GM19438 (cell line): ENCODE measurements at regions not wholly inside any gene's neighbourhood (a gene's known extent, or its start where the extent isn't known, plus 50 kb on each side); places are given as distances from the start of the nearest gene placed in this dataset.

ENCODE experiments used
- ATAC-seq: cut with Tn5 transposase; IDR thresholded peaks from one replicate; pipeline ENCODE4 v1.9.1; 2021; ENCODE audit warnings: low read depth; ENCODE audit not compliant: unreplicated experiment

DNA sequence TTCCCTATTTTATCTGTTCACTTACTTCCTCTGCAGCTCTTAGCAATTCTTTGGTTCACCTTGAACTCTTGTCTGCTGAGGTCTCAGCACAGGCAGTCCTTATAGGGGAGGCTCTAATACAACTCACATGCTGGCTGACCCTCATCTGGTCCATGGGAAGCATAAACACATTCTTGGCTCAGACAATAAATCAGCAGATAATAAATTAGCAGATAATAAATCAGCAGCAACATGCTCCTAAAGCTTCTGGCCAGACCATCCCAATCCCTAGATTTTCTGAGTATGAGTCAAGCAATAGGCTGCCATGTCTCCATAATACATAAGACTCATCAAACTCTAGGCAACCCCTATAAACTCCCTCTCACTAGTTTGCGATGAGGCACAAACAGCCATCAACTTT, 208.6 kb upstream of the STEAP4 start:
- ATAC-seq = no peak

DNA sequence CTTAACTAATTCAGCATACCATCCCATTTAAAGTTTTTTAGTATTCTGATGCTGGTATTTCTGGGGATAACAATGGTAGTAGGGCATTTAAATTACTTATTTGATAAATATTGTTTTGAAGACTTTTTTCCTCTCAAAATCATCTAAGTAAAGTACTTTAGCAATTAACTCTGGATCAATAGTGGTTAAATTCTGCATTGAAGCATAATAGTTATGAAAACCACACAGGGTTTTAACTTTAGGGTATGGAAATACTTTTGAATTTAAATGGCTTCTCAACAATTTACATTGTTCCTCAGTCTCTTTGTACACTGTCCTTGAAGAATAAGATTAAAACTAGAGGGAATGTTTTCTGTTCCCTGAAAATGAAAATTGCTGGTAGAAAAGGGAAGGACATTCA, 202.6 kb upstream of the STEAP4 start:
- no peak for ATAC-seq

DNA sequence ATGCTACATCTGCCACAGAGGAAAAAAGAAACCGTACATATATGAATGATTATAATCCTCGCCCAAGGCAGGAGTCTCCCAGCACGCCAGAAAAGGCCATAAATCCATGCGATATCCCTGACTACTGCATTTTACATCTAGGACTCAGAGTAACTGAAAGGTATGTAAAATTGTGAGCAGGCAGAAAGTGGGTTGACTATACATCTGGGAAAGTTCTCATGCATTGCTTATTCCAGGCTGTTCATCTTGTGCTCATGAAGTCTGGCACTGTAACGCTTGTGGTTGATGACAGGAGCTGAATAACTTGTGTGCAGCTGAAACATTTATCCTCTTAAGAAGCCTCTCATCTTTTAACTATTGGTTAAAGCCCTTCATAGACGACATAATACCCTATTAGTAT, 193.4 kb upstream of the STEAP4 start:
- no peak for ATAC-seq

DNA sequence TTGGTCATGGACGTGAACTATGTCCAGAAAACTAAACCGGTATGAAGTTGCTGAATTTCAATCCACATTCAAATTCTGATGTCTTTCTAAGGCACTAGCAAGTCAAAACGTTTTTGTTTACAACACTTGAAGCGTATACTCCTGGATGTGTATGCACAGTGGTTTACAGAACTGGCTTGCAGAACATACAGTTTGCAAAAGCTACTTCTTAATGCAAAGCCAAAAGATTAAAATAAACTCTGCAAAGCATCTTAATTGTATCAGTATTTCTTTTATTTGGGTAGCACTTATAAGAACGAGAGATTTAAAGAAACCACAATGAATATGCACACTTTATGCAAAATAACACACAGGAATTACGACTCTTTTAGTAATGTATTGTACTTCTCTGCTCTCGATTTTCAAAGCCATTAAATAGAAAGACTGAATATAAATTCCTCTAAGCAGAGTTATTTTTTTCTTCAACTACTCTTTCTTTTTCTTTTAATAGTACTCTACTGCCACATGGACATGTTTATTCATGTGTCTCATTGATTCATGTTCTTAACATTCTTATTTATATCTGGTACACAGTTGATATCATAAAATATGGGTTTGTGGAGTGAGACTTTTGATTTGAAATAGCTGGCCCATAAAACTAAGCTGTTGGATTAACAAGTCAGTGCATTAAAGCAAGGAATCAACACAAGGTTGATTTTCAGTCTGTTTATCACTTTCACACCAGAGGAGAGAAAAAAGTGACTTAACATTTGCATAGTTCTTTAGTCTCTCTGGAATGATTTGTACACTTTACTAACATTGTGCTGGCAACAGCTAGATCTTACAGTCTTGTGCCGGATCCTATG, 189.4 kb upstream of the STEAP4 start:
- ATAC-seq = no peak

DNA sequence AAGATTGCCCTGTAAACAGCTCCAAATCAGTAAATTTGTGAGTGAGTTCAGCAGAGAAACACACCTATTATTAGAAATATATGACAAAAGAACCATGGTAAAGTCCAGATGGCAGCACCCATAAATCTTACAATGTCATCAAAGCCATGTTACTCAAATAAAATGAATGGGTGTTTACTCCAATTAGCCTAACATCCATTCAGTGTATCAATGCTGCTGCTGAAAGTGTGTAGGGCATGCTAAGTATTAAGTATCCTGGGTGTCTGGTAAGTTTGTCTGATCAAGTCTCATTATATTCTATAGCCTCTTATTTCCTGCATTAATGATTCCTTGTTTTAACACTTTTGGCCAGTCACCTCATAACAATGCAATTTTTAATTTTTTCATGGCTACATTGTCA, 185.5 kb upstream of the STEAP4 start:
- ATAC-seq = no peak

DNA sequence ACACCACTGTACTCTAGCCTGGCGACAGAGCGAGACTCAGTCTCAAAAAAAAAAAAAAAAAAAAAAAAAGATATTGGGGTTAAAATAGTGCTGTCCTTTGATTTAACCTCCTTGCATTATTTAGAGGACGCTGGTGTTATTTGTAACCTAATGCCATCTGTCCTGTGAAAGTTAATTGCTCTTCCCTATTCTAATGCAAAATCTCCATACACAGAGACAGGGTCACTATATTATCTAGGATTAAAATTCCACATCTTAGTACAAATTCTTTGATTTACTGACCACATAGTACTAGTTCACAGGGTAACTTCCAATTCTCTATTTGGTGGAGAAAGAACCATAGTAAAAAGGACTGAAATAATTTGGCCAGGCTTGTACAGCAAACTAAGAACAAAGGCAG, 184.2 kb upstream of the STEAP4 start:
- no peak for ATAC-seq

DNA sequence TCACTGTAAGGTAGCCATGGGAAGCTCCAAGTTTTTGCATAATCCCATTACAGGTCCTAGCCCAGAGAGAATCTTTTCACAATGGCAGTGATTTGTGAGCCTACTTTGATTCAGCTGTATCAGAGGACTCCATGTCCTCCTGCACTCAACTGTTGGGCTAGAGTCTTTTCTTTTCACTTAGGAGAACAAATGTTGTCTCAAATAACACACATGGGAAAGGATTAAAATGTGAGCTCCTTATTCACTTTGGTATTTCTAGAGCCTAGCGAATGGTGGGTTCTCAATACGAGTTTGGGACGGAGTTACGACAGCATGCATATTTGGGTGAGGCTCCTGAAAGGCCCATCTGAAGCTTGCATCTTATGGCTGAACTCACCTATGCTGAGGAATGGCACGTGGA, 183.5 kb upstream of the STEAP4 start:
- ATAC-seq = no peak

DNA sequence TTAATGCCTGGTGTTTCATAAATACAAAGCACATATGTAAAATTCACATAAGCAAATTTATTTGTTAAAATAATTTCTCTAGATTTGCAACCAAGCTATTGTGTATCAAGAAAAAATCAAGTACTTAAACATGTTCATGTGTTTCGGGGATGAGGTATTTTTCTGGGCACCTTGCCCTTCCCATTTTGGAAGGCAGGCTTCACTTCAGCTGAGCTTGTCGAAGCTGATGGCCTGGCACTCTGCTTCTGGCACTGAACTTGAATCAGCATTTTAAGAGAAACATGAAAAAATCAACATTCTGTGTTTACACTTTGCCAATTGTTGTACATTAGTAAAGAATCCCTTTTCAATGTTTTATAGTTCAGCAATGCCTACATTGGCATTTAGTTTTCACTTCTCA, 179.1 kb upstream of the STEAP4 start:
- no peak for ATAC-seq

DNA sequence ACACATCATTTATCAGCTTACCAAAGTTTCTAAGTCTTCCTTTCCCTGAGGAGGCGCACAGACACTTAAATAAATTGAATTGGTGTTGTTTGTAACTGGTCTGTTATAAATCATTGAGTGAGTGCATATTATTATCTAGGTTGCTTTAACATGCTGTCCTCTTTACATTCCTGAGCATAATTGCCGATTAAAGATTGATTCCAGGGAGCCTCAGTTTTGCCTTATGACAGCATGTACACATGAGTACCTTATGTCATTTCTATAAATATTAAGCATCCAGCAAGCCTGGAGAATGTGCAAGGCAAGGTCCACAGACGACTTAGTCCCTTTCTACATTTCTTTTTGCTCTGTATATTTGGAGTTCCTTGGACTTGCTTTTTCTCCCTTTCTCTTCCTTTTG, 177.9 kb upstream of the STEAP4 start:
- no peak for ATAC-seq

DNA sequence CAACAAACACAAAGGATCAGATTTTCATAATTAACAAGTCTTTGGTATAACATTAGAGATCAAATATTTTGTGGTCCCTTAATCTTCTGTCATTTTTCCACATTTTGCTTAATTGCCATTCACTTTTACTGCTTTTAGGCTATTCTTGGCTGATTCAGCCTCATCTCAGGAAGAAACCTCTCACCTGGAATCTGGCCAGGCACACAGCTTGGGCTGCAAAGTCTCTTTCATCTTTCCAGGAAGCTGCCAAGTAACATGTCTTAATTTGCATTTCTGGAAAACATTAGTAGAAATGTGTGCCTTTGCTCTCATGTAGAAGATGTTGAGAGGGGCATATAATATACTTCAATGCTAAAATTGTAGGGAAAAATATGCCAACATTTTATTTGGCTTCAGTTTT, 174.2 kb upstream of the STEAP4 start:
- no peak for ATAC-seq

DNA sequence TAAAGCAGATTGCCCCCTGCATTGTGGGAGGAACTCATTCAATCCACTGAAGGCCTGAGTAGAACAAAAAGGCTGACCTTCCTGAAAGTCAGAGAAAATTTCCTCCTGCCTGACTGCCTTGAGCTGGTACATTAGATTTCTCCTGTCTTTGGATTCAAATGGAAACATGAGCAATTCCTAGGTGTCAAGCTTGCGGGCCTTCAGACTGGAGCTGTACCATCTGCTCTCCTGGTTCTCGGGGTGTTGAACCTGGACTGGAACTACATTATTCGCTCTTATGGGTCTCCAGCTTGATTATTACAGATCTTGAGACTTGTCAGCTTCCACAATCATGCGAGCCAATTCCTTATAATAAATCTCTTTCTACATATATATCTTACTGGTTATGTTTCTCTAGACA, 173.6 kb upstream of the STEAP4 start:
- ATAC-seq = no peak

DNA sequence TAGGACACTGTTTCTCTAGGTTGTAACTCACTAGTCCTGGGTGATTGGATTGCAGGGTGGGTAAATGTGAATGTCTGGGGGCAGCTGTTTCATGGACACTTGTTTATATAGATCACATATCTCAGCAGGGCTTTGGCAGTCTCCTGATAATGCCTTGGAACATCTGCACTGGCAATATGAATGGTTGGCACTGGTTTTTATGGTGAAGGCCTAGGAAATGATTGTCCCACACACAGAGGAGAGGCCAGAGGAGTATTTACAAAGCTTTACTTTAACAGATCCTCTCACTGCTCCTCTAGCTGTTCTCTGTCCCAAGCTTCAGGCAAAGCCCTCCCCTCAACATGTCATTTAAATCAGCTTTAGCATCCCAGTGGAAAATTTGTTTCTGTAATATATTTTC, 171.3 kb upstream of the STEAP4 start:
- no peak for ATAC-seq

DNA sequence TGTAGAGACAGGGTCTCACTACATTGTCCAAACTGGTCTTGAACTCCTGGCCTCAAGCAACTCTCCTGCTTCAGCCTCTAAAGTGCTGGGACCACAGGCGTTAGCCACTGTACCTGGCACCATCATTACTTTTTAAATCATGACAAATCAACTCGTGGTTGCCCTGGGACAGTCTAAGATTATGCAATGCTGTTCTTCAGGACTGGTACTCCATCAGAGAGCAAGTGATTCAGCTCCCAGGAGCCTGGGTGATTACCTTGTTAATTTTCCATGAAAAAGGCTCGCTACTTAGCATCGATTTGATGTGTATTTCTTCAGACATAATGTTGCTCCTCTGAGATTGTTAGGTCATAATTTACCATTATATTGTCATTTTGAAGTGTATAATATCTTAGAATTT, 158.9 kb upstream of the STEAP4 start:
- ATAC-seq = no peak

DNA sequence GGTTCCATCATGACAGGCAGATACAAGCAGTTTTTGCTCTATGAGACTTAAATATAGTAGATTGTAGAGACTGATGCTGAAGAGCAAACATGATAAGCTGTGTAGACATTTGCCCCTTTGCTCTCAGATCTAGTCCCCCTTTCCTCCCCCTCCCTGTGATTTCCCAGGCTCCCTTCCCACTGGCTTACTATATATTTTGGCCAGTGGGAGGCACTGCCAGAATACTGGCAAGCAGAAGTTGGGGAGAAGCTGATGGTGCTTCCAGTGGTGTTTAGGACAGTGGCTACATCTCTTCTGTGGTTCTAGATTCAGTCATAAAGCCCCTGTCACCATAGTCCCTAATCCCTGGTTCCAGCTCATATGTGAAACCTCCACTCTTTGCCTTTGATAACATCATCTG, 156.1 kb upstream of the STEAP4 start:
- ATAC-seq = no peak

DNA sequence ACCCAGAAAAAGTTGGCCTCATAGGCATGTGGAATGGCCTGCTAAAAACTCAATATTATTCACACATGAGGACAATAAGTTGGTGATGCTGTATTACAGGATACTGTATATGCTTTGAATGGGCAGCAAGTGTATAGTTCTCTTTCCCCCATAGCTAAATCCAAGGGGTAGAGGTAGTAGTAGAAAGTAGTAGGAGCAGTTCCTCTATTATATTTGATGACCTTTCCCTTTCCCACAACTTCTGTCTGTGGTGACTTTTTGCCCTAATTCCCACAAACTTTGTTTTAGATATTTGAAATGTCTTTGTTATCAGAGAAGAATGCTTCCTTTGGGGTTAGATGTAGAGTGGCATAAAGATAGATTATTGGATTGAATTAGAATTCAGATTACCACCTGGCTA, 154.0 kb upstream of the STEAP4 start:
- no peak for ATAC-seq

DNA sequence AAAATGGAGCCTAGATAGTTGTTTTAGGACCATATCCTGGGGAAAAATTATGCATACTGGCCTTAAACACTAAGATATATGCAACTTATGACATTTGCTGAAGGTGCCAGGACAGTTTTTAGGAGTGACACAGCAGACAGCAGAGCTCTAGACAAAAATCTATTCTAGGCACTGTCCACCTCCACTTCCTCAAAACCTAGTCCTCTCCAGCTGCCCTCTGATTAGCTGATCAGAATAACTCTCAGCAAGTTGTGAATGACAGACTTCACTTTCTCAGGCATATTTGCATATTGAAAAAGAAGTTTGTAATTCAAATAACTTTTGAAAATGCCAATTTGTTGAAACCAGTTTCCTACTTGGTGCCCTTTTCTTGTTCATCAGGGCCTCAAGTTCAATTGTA, 152.3 kb upstream of the STEAP4 start:
- no peak for ATAC-seq

DNA sequence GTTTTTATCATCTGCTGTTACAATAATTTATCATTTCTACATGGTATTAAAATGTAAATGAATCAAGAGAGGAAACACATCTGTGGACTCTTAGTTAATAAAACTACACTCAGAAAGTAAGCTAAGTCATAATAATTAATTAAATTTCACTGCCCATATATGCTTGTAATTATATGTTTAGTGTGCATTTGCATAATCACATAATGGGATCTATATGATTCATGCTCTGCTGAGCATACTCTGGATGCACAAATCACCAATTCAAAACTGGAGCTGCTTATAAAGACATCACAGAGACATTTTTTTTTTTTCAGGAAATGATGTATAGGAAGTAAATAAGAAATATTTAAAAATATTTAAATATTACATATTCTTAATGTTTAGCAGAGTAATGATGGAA, 151.6 kb upstream of the STEAP4 start:
- ATAC-seq = no peak

DNA sequence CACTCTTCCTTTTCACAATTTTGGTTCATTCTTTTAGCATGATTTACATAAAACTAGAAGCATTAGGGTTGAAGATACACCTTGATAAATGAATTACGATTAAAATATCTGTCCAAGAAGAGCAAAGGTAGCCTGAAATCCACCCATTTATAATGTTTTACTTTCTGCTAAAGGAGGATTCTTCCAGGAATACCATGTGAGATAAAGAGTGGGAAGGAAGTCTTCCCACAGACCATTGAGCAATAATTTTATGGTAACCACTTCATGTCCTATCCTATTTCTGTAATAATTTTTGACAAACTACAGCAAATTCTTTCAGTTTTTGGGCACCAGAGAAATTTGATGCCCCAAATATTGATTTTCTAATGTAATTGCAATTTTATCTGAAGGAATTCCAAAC, 150.6 kb upstream of the STEAP4 start:
- no peak for ATAC-seq

DNA sequence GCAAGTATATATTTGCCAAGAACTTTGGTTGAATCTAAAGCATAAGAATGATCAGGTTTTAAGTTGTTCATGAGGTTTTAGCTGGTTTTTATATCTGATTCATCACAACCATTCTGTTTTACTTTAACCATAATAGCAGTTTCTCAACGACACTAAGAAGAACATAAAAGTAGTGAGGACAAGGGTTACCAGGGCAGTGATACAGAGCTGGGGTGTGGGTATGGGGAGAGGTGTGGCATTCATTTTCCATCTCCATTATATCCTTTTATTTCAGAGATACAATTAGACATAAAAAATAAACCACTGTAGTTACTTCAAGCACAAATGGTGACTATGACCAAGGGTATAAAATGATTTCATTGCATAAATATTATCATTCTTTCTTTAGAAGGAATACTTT, 149.8 kb upstream of the STEAP4 start:
- no peak for ATAC-seq

DNA sequence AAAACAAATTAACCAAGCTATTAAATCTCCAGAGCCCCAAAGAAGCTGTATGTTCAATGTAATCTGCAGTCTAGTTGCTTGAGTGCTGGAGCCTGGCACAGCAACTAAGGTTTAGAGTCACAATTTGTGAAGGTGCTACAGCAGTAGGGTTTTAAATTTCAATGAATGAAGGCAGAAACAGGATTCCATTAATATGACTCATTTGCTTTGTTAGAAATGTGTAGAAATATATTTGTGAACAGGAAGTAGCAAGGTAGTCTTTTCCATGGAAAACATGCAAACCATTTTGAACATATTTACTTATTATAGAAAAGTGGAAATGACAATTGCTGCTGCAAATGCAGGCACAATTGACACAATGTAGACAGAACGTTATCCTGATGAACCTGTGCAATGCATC, 149.0 kb upstream of the STEAP4 start:
- no peak for ATAC-seq

DNA sequence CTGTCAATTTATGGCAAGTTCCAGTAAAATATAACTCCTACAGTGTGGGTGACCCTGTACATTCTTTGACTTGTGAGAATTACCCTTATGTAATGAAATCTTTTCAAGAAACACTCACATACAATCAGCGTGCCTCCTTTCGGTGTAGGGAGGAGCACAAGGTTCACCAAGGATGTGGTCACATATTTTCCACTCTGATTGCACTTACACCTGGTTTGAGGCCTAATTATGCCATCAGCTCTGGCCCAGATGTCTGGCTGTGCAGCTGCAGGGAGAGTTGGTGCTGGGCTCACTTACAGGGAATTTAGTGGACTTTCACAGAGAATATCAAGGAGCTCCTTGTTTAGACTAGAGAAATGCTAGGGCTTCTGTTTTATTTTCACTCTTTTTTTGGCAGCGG, 146.0 kb upstream of the STEAP4 start:
- ATAC-seq = no peak

DNA sequence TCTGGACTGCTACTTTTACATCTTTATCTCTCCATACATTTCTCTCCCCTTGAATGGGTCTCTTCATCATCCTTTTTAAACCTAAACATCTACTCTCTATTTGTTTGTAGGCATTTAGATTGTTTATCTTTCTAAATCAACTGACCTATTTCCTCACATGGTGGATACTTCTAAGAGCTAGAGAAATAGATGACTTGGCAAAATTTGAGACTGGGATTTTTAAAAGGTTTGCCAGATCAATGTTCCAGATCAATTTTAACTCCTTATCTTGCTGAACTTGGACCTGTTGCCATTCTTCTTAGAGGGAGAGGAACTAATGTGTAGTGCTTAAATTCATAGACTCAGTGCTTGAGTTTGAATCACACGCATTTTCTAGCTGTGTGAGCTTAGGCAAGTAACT, 144.2 kb upstream of the STEAP4 start:
- ATAC-seq = no peak

DNA sequence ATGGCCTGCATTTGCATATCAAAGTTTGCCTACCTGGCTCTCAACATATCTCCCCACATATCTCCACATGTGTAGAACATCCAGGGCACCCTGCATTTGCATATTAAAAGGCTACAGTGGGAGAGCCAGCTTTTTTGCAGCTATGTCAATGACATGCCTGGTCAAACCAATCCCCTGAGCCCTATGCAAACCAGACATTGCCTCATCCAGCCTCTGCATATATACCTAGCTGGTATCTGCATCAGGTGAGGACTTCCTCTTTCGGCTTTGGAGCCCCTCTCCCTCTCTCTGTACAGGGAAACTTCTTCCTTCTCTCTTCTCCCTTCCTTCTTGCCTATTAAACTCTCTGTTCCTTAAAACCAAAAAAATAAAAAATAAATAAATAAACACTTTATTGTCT, 142.7 kb upstream of the STEAP4 start:
- ATAC-seq = no peak
